Mesodermal cell (in vitro differentiated cells): ENCODE measurements at regions not wholly inside any gene's neighbourhood (a gene's known extent, or its start where the extent isn't known, plus 50 kb on each side); places are given as distances from the start of the nearest gene placed in this dataset.

ENCODE experiments used
- H3K27ac ChIP-seq: 2 replicates; pipeline ENCODE4 v1.7.0; 2013; ENCODE audit warnings: mild to moderate bottlenecking, low read depth, low read length, moderate library complexity; ENCODE audit not compliant: severe bottlenecking
- H3K36me3 ChIP-seq: 2 replicates; pipeline ENCODE4 v1.7.1; 2013; ENCODE audit warnings: mild to moderate bottlenecking, low read length, moderate library complexity; ENCODE audit not compliant: control insufficient read depth, insufficient read depth
- H3K4me1 ChIP-seq: one replicate; pipeline ENCODE4 v1.7.1; 2013; ENCODE audit warnings: mild to moderate bottlenecking, low read length; ENCODE audit not compliant: insufficient read depth, control insufficient read depth, poor library complexity, severe bottlenecking
- H3K4me3 ChIP-seq: 2 replicates; pipeline ENCODE4 v1.7.0; 2013; ENCODE audit warnings: low read length, control low read depth, mild to moderate bottlenecking; ENCODE audit not compliant: insufficient read depth, poor library complexity, severe bottlenecking; ENCODE audit errors: extremely low read depth
- H3K9me3 ChIP-seq: 2 replicates; pipeline ENCODE4 v1.7.1; 2013; ENCODE audit warnings: mild to moderate bottlenecking, low read length, moderate library complexity; ENCODE audit not compliant: control insufficient read depth
- WGBS, 2 experiments: methylation state at CpG; one replicate each; pipeline ENCODE4 v1.1.5; 2013; ENCODE audit warnings: missing lambda C conversion rate in 2 of 2; ENCODE audit not compliant: insufficient coverage in 2 of 2; 5-methylcytosine and 5-hydroxymethylcytosine counted together

DNA sequence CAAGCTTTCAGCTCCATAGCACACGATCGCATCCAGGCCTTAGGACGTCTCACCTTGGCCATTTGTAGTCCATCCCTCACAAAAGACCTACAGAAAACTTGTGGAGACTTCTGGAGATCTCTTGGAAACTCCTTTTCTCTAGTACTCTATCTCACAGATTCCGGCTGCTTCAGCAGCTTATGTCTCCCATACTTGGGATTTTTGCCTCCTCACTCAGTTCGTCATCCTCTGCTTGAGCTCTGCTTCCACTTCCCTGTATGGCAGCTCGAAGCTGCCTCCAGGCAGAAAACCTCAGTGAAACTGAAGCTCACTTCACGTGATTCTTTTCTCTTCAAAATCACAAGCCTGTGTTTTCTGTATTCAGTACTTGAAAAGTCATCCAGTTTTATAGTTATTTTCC lies 178.7 kb upstream of the GDF10 start:
- no peak overlapping the region for H3K27ac ChIP-seq
- no peaks in the 10 kb centered on the region for H3K9me3 ChIP-seq
- H3K4me1 ChIP-seq = peaks cover 5% of the 10 kb centered on the region
- WGBS, 2 experiments = 63 to 74% methylated on average over 5 to 6 of the region's 7 CpGs
- no peak overlapping the region for H3K4me3 ChIP-seq
- no peaks in the 10 kb centered on the region for H3K36me3 ChIP-seq

DNA sequence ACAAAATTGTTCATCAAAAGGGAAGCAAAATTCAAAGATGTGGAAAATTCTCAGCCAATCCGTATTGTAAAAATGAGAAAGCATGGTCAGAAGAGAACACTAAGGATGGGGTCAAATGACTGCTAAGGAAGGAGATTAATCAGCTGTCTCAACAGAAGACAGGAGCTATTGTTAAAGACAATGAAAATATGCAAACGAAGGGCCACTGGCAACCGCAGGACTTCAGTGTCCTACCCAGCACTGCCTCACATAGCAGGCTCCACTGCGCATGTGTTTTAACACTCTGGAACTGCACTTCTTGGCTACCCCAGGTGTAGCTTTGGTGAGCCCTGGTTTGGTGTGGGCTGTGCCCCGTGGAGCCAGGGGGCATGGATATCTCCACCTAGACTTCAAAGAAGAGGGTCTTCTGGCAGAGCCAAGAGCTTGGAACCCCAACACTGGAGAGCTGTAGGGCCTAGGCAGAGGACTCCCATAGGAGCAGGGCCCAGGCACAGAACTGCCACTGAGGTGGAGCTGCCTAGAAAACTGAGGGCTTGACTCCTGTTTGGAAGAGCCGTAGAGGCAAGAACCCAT lies 176.2 kb upstream of the GDF10 start:
- Histone ChIP-seq H3K4me1 (peaks cover 5% of the 10 kb centered on the region), H3K4me3 (no peak overlapping the region), H3K27ac (no peak overlapping the region), H3K9me3 (no peaks in the 10 kb centered on the region), H3K36me3 (no peaks in the 10 kb centered on the region)
- 85 to 93% methylated on average over 5 of the region's 6 CpGs for WGBS, 2 experiments

DNA sequence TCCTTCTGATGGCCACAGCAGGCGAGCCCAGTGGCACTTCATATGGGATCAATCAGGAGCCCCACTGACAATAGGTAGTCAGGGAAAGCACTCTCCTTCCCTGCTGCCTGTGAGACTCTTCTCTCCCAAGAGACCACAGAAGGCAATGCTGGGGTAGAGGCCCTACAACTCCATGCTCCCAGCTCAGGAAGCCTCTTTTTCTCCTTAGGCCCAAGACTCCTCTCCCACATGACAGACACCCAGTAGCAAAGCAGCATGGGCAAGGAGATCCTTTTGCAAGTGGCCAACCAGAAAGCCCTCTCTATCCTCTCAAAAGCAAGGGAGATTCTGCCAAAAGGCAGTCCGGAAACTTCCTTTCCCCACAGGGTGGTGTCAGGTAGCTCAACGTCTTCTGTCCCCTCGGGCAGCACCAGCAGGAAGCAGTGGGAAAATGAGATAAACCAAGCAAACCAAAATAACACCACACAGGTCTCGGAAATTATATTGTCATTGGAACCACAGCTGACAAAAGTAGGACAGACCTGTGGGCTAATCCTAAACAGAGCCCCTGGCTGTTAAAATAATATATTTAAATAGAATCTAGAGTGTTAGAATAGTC lies 172.7 kb upstream of the GDF10 start:
- H3K4me3 ChIP-seq = no peak overlapping the region
- no peaks in the 10 kb centered on the region for H3K4me1 ChIP-seq
- H3K27ac ChIP-seq = no peak overlapping the region
- H3K36me3 ChIP-seq = no peaks in the 10 kb centered on the region
- 80 to 83% methylated on average over 1 to 2 of the region's 5 CpGs for WGBS, 2 experiments
- no peaks in the 10 kb centered on the region for H3K9me3 ChIP-seq

DNA sequence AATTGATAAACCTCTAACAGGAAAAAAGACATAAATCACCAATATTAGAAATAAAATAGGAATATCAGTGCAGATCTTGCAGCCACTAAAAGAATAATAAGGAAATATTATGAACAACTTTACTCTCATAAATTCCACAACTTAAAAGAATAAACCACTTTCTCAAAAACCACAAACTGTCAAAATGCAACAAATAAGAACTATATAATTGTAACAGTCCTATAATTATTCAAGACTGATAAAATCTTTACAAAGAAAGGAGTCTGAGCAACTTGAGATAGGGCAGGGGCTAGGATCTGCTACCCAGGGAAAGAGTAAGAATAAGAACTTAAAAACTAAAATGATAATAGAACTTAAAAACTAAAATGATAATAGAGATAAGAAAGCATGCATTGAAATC lies 169.5 kb upstream of the GDF10 start:
- Histone ChIP-seq H3K4me1 (no peaks in the 10 kb centered on the region), H3K36me3 (no peaks in the 10 kb centered on the region)

DNA sequence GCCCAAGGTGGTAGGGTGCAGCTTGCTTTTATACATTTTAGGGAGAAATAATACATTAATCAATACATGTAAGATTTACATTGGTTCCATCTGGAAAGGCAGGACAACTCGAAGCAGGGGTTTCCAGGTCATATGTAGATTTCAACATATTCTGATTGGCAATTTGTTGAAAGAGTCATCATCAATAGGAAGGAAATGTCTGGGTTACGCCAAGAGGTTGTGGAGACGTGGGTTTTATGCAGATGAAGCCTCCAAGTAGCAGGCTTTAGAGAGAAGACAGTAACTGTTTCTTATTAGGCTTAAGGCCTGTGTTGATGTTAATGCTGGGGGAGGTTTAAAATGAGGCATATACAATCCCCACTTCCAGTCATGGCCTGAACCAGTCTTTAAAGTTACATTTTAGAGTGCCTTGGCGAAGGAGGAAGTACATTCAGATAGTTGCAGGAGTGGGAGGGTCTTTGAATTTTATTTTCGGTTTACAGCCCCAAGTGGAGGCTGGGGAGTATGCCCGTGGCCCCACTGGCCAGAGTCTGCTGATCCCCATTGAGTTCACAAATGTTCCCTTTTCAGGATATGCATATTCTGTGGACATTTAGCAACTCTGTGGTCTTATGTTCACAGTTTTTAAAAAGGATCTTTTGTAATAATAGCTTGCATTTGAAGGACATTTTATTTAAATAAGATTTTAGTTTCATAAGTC lies 166.0 kb upstream of the GDF10 start:
- Histone ChIP-seq H3K4me3 (no peak overlapping the region), H3K36me3 (no peaks in the 10 kb centered on the region), H3K9me3 (no peaks in the 10 kb centered on the region), H3K27ac (no peak overlapping the region), H3K4me1 (peaks cover 23% of the 10 kb centered on the region)
- 76 to 90% methylated on average over 2 to 5 of the region's 6 CpGs for WGBS, 2 experiments

More for the DNA sequence above, 169.5 kb upstream of the GDF10 start:
- H3K27ac ChIP-seq = no peak overlapping the region
- no peaks in the 10 kb centered on the region for H3K9me3 ChIP-seq
- H3K4me3 ChIP-seq = no peak overlapping the region

DNA sequence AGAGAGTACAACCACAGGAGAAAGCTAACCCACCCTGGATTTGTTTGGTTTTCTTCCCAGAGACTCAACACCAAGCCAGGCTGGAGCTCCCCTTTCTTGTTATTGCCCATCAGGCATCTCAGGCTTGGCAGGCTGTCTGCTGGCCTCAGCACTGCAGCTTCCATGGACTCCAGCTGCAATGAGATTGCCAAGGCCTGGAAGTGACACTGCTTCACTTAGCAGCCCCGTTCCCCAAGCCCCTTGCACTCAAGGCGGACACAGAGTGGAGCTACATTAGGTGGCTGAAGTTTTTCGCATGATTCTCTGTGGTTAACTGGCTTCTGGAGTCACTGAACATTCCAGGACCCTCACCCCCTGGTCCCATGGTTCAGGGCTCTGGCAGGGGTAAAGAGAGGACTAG lies 163.1 kb upstream of the GDF10 start:
- 90 to 100% methylated on average over 1 to 2 of the region's 3 CpGs for WGBS, 2 experiments
- Histone ChIP-seq H3K4me3 (no peak overlapping the region), H3K36me3 (no peaks in the 10 kb centered on the region)

DNA sequence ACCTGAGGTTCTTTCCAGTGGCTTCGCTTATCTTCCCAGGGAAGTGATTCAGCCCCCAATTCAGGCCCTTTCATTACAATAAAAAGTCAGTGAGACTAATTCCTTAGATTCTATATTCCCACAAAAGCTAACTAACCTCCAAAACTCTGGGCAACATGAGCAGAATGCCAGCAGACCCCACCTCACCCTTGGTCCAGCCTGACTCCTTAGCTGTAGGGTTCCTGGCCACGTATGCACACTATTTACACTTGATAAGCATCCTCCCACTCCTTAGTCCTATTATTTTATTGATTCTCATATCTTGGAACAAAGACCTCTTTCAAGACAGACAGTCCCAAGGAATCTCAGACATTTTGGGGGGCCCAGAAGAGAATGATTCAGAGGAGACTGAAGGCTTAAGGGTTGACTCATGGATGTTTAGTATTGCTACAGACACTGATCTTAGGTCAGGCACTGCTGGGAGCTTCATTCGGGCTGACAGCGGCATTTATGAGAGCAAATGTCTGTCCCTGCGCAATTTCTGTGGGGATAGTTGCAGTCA lies 162.6 kb upstream of the GDF10 start:
- Histone ChIP-seq H3K36me3 (no peaks in the 10 kb centered on the region), H3K4me1 (peaks cover 26% of the 10 kb centered on the region), H3K9me3 (no peaks in the 10 kb centered on the region), H3K4me3 (no peak overlapping the region), H3K27ac (peak overlapping the region; percentile 91)
- 88 to 95% methylated on average over 4 to 5 of the region's 5 CpGs for WGBS, 2 experiments

More for the DNA sequence above, 163.1 kb upstream of the GDF10 start:
- H3K4me1 ChIP-seq = peaks cover 26% of the 10 kb centered on the region
- no peaks in the 10 kb centered on the region for H3K9me3 ChIP-seq
- H3K27ac ChIP-seq = peak overlapping the region; percentile 91

DNA sequence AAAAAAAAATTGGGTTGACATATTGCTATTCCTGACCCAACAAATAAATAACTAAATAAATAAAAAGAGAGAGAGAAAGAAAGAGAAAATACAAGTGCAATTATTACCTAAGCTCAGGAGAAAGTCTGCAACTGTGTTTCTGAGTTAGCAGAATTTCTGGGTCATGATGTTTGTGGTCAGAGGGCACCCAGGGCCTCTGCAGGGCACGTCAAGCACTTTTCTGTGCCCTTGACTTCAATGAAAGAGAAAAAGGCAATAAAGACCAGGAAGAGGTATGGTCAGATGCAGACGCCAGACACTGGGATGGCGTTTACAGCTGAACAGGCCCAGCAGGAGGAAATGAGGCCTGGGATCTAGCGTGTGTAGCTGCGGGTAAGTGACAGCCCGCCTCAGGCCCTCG lies 160.9 kb upstream of the GDF10 start:
- H3K9me3 ChIP-seq = no peaks in the 10 kb centered on the region
- 86 to 87% methylated on average over 7 of the region's 7 CpGs for WGBS, 2 experiments
- H3K36me3 ChIP-seq = no peaks in the 10 kb centered on the region
- H3K27ac ChIP-seq = no peak overlapping the region
- peaks cover 26% of the 10 kb centered on the region for H3K4me1 ChIP-seq
- H3K4me3 ChIP-seq = no peak overlapping the region

DNA sequence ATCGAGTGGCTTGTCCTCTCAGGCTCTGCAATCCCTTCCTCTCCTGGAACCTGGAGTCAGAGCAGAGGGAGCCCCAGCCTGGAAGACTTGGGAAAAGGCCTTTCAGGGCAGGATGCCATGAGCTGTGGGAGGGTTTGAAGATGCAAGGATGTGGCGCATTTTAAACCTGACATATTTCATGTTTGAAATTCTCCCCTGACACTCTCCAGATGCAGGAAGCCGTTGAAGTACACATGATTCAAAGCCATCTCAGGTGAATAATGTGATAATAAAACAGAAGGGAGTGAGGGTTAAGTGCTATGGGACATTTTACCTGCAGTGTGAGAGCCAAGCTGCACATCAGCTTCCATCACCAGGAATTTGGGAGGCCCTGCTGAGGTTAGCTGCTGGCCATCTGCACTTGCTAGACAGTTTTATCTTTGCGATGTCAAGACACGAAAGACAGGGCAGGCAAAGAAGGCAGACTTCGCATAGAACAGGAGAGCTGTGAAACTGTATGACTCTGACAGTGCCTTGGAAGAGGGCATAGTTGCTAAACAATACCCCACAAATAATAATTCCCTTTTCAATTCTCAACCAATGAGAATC lies 159.1 kb upstream of the GDF10 start:
- Histone ChIP-seq H3K36me3 (no peaks in the 10 kb centered on the region), H3K9me3 (no peaks in the 10 kb centered on the region), H3K4me1 (peaks cover 25% of the 10 kb centered on the region), H3K4me3 (no peak overlapping the region), H3K27ac (no peak overlapping the region)
- WGBS, 2 experiments = 90 to 92% methylated on average over 2 to 5 of the region's 6 CpGs

DNA sequence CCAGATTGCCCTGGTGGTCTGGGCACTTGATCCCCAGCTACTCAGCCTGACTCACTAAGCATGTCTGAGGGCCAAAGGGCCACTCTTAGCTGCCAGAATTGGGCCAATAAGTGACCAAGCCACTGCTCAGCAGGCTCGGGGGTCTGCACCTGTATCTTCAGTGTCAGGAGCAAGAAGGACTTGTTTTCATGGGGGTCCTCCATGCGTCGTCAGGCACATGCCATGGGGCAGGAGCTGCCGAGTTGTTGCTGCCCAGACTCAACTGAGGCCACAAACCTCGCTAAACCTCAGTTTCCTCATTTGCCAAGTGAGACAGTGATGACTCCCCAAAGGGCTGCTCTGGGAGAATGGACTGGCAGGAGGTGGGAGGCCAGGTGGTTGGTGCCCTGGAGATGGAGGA lies 158.6 kb upstream of the GDF10 start:
- H3K9me3 ChIP-seq = no peaks in the 10 kb centered on the region

More for the DNA sequence above, 158.6 kb upstream of the GDF10 start:
- H3K27ac ChIP-seq = no peak overlapping the region
- WGBS, 2 experiments = 83 to 89% methylated on average over 3 to 4 of the region's 5 CpGs
- no peaks in the 10 kb centered on the region for H3K36me3 ChIP-seq
- no peak overlapping the region for H3K4me3 ChIP-seq
- peaks cover 23% of the 10 kb centered on the region for H3K4me1 ChIP-seq
